Motor neuron (in vitro differentiated cells): ENCODE measurements at regions not wholly inside any gene's neighbourhood (a gene's known extent, or its start where the extent isn't known, plus 50 kb on each side); places are given as distances from the start of the nearest gene placed in this dataset.
A peak's percentile ranks its signal among the peaks of the same experiment; 100 is the strongest.
"Not testable (repeated sequence)": the region's sequence is repeated elsewhere in the genome, so short reads cannot be mapped to it uniquely, and the experiment has no call there.

Experiments
- ATAC-seq, 8 experiments: fragments of 200-7000 bp; cut with Tn5 transposase; replicated peaks in 6 of 8; 2 replicates each; pipeline ENCODE4 v1.8.0; 2021; ENCODE audit warnings: mild to moderate bottlenecking in 8 of 8, moderate library complexity in 8 of 8
- H3K27ac ChIP-seq, 2 donors: fragments of 250-450 bp; sonication (Bioruptor Pico); 2 replicates each; pipeline ENCODE4 v1.9.0; 2021; ENCODE audit warnings: antibody characterized with exemption in 2 of 2, mild to moderate bottlenecking in 2 of 2, moderate library complexity in 1 of 2
- H3K4me1 ChIP-seq, 2 donors: fragments of 250-450 bp; sonication (Bioruptor Pico); replicated peaks in 1 of 2; 2 replicates each; pipeline ENCODE4 v1.6.1; 2021; ENCODE audit warnings: antibody characterized with exemption in 2 of 2, mild to moderate bottlenecking in 2 of 2, moderate library complexity in 1 of 2
- H3K4me3 ChIP-seq, 5 donors: fragments of 250-450 bp; sonication (Bioruptor Pico); 2 replicates each; pipeline ENCODE4 v1.9.0; 2021; ENCODE audit warnings: antibody characterized with exemption in 5 of 5, mild to moderate bottlenecking in 5 of 5, moderate library complexity in 4 of 5
- WGBS, 10 experiments: fragments of 450-650 bp; shearing (Covaris generic); methylation state at CpG; one replicate each; pipeline ENCODE4 v1.0.0; 2022; 5-methylcytosine and 5-hydroxymethylcytosine counted together
- in situ Hi-C, 9 experiments: fragments of 400-800 bp; cut with MboI; loops; one replicate each; pipeline ENCODE4 v1.15.0; 2021; ENCODE audit warnings: low sequenced_read_pairs in 9 of 9, low pct_unique_long_range_greater_than_20kb in 2 of 9; ENCODE audit not compliant: unreplicated experiment in 9 of 9

GRCh38 chr4:154125340-154125739, 336.5 kb upstream of the SFRP2 start:
- Histone ChIP-seq H3K27ac (no peak overlapping the region), H3K4me1 (no peaks in the 10 kb centered on the region), H3K4me3 (no peak overlapping the region)
- 53 to 100% (median 89%) methylated on average over 1 to 3 of the region's 3 CpGs; no CpG with 5 or more reads in 1 of the 10 experiments for WGBS, 10 experiments
- in situ Hi-C loops: no loop called here
- ATAC-seq: no peak

- in situ Hi-C loops: no loop called here
- 0 to 100% (median 83%) methylated on average over 1 to 4 of the region's 4 CpGs; no CpG with 5 or more reads in 3 of the 10 experiments for WGBS, 10 experiments
- H3K27ac ChIP-seq: no peak overlapping the region
- H3K4me1 ChIP-seq: no peaks in the 10 kb centered on the region
- H3K4me3 ChIP-seq: no peak overlapping the region
- ATAC-seq: peak in 2 of 8 experiments; percentile 67 to 87
Measured at GRCh38 chr4:154124539-154125255, 335.8 kb upstream of the SFRP2 start.

- Histone ChIP-seq H3K4me3 (no peak overlapping the region), H3K27ac (no peak overlapping the region), H3K4me1 (no peaks in the 10 kb centered on the region)
- WGBS, 10 experiments: 67 to 100% (median 83%) methylated on average over 1 to 3 of the region's 3 CpGs; no CpG with 5 or more reads in 3 of the 10 experiments
- in situ Hi-C loops: no loop called here
- ATAC-seq: no peak
Measured at GRCh38 chr4:154123897-154124296, 335.0 kb upstream of the SFRP2 start.

DNA sequence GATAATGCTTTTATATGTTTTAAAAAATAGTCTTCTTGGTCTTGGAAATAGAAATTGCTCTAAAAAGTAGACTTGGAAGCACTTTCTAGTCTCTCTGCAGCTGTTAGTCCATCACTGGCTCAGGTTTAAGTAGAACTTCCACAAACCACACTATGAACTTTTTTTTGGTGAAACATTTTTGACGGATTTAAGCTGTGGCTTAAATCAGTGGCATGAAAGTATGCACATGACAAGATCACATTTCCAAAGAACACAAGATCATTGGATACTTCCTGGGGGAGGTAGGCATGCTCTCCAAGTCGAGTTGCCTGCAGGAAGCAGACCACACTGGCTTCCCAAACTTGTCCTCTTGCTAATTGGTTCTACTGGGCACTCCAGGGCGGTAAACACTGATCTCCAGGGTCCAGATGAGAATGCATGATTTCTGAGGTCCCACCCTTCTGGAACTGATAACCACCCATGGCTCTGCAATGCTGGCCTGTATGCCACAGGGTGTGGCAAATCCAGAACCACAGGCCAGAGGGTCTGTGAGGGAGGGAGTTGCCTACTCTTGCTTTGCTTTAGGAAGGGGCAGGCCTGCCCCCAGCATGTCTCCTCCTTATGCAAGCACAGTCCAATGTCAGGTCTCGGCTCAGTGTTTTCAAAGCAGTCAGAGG, 331.9 kb upstream of the SFRP2 start:
- in situ Hi-C loops: no loop called here
- peak in 1 of 8 experiments; percentile 25 for ATAC-seq
- no peaks in the 10 kb centered on the region for H3K4me1 ChIP-seq
- H3K27ac ChIP-seq: no peak overlapping the region
- 17 to 100% (median 82%) methylated on average over 1 to 3 of the region's 4 CpGs; no CpG with 5 or more reads in 1 of the 10 experiments for WGBS, 10 experiments
- H3K4me3 ChIP-seq: no peak overlapping the region

DNA sequence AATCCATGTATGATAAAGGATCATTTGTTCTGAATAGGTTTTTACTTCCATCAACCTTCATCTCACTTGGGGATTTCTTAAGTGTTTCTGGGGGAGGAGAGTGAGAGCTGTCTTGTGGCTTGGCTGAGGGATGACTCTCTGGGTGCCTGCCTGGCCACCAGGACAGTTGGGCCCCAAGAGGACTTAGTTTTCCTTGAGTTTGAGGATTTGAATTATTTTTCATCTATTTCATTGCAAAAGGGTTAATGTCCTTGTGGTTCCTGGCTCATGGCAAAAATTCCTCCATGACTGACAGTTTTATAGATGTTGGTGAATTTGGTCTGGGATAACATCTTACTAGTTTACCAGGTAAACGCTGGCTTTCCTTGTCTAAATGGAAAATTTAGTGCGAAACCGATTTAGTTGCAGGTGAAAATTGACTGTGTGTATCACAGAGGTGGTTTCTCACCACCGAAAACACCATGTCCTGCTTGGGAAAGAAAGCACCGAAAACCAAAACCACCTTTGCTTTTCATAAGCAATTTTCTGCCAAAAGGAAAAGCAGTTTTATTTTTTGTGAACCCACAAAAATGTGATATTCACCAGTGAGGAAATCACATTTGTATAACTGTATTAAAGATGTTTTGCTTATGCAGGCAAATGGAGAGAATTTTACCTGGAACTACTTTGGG, 331.3 kb upstream of the SFRP2 start:
- ATAC-seq: no peak
- Histone ChIP-seq H3K4me3 (no peak overlapping the region), H3K4me1 (no peaks in the 10 kb centered on the region), H3K27ac (no peak overlapping the region)
- in situ Hi-C loops: no loop called here
- WGBS, 10 experiments: 34 to 100% (median 79%) methylated on average over 2 to 5 of the region's 5 CpGs; no CpG with 5 or more reads in 2 of the 10 experiments

DNA sequence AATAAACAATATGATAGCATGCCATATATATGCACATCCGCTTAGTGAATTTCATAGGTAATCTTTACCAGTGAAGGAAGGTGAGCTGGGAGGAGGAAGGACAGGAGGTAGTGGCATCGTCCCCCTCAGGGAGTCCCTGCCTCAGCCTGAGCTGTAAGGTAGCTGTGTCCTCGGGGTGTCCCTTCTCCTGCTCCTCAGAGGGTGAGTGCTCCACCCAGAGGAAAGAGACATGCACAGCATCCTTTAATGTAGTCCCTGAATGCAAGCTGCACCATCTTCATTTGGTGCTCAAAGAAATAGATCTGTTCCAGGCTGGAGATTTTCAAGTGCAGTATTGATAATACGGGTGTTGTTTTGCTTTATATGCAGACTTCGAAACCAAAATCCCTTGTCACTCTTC, 330.4 kb upstream of the SFRP2 start:
- Histone ChIP-seq H3K27ac (no peak overlapping the region), H3K4me3 (no peak overlapping the region), H3K4me1 (no peaks in the 10 kb centered on the region)
- ATAC-seq: peak in 2 of 8 experiments; percentile 34 to 63
- WGBS, 10 experiments: 63 to 100% (median 88%) methylated on average over 1 to 4 of the region's 5 CpGs; no CpG with 5 or more reads in 2 of the 10 experiments
- in situ Hi-C loops: no loop called here

DNA sequence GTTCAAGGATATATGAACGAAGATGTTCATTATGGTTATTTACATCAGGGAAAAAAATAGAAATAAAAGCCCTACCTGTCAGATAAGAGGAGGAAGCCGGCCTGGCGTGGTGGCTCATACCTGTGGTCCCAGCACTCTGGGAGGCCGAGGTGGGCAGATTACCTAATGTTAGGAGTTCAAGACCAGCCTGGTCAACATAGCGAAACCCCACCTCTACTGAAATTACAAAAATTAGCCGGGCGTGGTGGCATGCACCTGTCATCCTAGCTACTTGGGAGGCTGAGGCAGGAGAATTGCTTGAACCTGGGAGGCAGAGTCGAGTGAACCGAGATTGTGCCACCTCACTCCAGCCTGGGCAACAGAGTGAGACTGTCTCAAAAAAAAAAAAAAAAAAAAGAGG, 328.8 kb upstream of the SFRP2 start:
- ATAC-seq, H3K27ac ChIP-seq, H3K4me3 ChIP-seq, H3K4me1 ChIP-seq, in situ Hi-C loops: not testable (repeated sequence)
- WGBS, 10 experiments: 68 to 100% (median 90%) methylated on average over 1 to 8 of the region's 9 CpGs; no CpG with 5 or more reads in 2 of the 10 experiments

DNA sequence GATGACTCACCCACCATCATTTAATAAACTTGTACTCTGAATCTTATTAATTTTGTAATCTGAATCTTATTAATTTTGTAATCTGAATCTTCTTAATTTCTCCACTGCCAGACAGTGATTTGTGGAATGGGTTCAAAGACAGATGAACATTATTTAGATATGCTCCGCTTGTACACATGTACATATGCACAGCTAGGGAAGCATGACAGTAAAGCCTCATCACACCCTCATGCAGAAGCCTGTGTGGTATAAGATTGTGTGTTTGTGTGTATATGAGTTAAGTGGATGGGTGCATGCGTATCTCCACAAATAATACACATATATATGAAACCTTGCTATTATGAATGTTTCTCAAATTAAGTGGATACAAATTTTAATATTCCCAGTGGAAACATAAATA, 318.5 kb upstream of the SFRP2 start:
- Histone ChIP-seq H3K4me1 (no peaks in the 10 kb centered on the region), H3K27ac (no peak overlapping the region), H3K4me3 (no peak overlapping the region)
- in situ Hi-C loops: no loop called here
- WGBS, 10 experiments: 17 to 100% (median 61%) methylated on average over 1 to 2 of the region's 2 CpGs; no CpG with 5 or more reads in 4 of the 10 experiments
- ATAC-seq: peak in 2 of 8 experiments; percentile 64 to 65

- 0 to 100% (median 74%) methylated on average over 1 to 2 of the region's 2 CpGs for WGBS, 10 experiments
- peak in 1 of 8 experiments; percentile 41 for ATAC-seq
- Histone ChIP-seq H3K4me1 (peaks cover 0 to under 1% of the 10 kb centered on the region in 2 donors), H3K27ac (no peak overlapping the region), H3K4me3 (no peak overlapping the region)
- in situ Hi-C loops: no loop called here
Measured at GRCh38 chr4:154088741-154089140, 299.9 kb upstream of the SFRP2 start.

DNA sequence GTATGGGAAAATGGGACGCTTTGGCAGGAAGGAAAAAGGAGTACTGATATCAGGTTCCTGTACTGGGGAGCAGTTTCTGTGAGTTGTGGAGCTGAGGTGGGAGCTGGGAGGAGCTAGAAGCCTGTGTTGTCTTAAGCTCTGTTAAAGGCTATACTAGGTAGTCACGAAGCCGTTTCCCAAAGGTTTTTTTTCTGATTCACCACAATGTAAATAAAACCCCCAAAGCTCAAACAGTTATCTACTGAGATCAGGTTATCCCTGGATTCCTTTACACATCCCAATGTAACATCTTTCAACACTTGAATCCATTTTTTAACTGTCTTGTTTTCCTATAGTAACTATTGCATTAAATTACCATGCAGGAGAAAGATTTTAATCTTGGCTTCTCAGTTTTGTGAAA, 297.4 kb upstream of the SFRP2 start:
- WGBS, 10 experiments: 36 to 100% (median 63%) methylated on average over 1 to 3 of the region's 3 CpGs; no CpG with 5 or more reads in 1 of the 10 experiments
- in situ Hi-C loops: no loop called here
- no peak overlapping the region for H3K27ac ChIP-seq
- H3K4me3 ChIP-seq: no peak overlapping the region
- no peak for ATAC-seq
- H3K4me1 ChIP-seq: peaks cover 0 to 3% of the 10 kb centered on the region in 2 donors

GRCh38 chr4:154084864-154085263, 296.0 kb upstream of the SFRP2 start:
- Histone ChIP-seq H3K27ac (no peak overlapping the region), H3K4me1 (peaks cover 0 to 3% of the 10 kb centered on the region in 2 donors), H3K4me3 (no peak overlapping the region)
- 50 to 88% (median 75%) methylated on average over 1 of the region's 1 CpG; no CpG with 5 or more reads in 5 of the 10 experiments for WGBS, 10 experiments
- in situ Hi-C loops: no loop called here
- ATAC-seq: no peak

- H3K4me1 ChIP-seq: peaks cover 0 to 3% of the 10 kb centered on the region in 2 donors
- 21 to 100% (median 83%) methylated on average over 1 to 4 of the region's 5 CpGs for WGBS, 10 experiments
- peak; percentile 71 to 99 (median 88) for ATAC-seq
- no peak overlapping the region for H3K27ac ChIP-seq
- H3K4me3 ChIP-seq: no peak overlapping the region
- in situ Hi-C loops: no loop called here
Measured at GRCh38 chr4:154082760-154083535, 294.1 kb upstream of the SFRP2 start.
